Fibroblast of upper back skin (primary cell): ENCODE measurements at regions not wholly inside any gene's neighbourhood (a gene's known extent, or its start where the extent isn't known, plus 50 kb on each side); places are given as distances from the start of the nearest gene placed in this dataset.
A peak's percentile ranks its signal among the peaks of the same experiment; 100 is the strongest.
"Not testable (repeated sequence)": the region's sequence is repeated elsewhere in the genome, so short reads cannot be mapped to it uniquely, and the experiment has no call there.

Source experiments
- DNase-seq: peaks from one replicate; pipeline ENCODE4 v3.0.0-alpha.2; 2013

DNA sequence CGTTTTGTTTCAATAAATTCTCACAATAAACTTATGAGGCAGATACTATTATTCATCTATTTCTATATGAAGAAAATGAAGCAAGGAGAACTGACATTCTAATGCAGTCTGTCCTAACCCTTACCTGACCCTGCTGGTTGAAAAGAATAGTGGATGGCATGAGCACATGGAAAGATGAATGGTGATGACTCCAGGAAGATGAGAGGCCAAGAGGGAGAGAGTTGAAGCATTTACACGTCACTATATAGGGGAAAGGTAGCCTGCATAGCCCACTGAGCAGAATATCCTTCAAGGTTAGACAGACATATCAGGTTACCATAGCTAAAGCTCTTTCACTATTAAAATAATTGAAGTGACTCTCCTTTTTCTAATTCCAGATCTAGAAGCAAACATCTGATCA, 163.9 kb upstream of the CDK1 start:
- DNase-seq: no peak

DNA sequence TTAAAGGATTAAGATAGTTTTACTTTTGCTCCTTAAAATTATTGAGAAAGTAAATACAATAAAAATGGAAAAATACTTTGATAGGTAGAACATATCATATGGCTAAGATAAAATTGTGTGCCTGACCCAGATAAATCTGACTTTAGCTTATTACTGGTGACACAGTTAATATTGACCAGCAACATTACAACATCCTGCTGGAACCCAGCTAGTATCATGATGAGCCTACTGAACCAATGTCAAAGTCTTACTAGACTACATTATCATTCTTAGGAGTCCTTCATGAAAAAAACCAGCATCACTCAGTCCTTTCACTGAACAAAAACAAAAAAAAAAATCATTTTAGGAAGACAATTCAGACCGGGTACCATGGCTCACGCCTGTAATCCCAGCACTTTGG, 164.8 kb upstream of the CDK1 start:
- DNase-seq: no peak

DNA sequence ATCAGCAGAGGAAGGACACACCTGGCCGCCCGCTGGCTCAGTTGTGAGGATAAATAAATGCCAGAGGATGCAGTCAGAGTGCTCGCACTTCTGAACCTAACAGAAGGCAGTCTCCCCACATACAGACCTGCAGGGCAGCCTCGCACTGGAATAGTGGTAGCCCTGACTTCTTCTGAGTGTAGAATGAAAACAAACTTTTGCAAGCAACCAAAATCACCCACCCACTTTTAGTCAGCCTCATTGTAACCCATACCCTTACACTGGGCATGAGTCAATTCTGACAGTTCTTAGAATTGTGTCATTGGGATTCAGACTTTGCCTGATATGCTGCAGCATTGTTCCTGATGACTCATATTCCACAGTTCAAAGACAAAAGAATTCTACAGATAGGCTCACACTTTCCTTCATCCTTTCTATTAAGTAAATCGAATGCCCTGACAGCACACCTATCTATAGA, 167.0 kb upstream of the CDK1 start:
- DNase-seq: peak; percentile 74

DNA sequence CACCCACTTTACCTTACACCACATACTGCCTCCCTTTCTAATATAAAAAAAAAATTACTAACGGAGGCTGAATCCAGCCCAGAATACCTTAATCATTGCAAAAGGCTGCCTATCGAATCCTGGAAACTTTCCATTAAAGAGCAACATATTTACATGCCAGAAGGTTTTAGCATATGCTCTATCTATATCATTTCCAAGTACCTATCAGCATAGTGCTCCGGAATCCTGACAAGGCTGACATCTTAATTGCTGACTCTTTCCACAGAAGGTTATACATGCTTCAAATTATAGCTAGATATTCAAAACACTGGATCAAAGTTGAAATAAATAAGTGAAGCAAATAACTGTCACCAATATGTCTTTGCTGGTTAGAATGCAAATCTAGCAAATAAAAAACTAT, 170.9 kb upstream of the CDK1 start:
- DNase-seq: peak; percentile 7

DNA sequence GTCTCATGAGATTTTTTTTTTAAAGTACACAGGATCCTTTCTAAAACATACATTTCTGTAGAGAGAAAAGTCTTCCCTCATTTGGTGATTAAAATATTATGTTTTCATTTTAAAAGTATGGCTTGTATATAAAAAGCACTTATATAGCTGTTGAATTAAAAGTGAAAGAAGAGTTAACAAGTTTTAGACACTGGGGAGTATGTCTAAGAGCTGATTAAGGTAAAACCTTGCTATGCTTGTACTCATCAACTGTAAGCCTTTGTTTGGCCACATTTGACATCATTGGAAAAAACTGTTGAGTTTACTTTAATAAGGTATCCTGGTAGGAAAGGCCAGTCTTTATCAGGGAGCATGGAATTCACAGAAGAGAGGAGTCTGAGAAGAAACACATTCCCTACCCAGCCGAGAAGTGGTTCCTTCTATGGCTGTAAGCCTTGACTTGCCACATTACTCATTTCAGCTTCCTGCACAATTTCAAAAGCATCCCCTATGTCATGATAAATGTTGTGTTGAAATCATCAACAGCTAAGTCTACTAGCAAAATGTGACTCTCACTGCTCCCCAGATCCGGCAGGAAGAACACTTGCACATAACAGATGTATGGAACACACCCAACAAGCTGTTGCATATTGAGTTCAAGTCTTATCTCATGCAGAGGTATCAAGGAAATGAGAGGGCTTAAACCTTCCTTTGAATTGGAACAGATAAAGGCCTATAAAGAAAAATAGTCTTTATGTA, 171.8 kb upstream of the CDK1 start:
- peak; percentile 90 for DNase-seq

DNA sequence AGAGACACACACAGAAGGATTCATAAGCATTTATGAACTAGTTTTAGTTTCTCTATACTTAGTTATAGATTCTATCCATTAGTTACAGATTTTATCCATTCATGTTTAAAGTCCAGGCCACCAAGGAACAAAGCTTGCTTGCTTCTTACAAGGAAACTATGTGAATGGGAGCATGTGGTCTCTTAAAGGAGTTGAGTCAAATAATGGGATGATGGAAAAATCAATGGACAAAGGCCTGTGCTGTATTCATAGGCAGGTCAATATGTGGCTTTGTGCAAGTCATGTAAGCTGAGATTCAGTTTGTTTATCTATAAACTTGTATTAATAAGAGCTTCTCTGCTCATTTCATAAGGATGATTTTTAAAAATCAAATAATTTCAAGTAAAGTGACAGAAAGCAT, 172.8 kb upstream of the CDK1 start:
- DNase-seq: no peak

DNA sequence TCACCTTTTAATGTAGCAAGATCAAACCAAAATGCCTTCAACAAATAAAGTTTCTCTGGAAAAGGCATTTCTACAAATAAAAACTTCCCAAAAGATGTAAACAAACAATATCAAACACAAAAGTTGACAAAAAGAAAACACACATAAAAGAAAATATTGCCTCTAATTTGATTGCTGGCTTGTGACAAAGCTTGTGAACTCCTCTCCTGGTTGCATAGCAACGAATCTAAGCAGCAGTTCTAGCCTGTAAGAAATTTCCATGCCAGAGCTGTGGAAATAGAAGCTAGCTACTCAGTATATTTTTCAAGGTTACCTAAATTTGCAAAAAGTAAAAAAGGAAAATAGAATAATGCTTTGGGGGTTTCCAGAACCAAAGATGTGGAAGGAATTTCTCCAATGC, 173.9 kb upstream of the CDK1 start:
- no peak for DNase-seq

DNA sequence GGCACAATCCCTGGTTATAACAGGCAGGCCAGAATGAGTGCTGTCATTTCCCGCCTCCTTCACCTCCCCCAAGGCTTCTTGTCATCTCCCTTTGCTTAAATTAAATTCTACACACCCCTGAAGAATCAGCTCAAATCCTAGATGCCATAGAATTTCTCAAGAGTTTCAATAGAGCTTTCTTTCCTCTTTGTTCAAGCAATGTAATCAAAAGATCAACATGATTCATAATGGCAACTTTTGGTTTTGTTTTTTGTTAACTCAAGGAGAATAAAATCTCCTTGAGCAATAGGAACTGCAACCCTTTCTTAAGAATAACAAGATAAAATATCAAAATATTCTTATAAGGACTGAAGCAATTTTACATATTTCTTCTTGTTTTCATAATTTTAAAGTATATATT, 180.8 kb upstream of the CDK1 start:
- no peak for DNase-seq

DNA sequence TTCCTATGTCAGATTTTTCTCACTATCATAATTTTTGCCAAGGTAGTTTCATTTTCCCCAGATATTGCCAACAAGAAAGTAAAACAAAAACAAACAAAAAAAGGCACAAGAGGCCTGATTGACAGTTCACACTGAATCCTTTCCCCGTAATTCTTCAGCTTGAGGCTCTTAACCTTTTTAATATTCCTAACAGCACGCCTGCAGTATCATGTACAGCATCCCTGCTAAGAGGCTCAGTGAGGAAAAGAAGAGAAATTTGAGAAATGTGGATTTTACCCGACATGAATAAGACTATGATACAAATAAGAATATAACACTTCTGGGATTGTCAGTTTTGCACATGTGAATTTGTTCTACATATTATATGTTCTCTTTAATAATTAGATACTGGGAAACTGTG, 182.4 kb upstream of the CDK1 start:
- no peak for DNase-seq

DNA sequence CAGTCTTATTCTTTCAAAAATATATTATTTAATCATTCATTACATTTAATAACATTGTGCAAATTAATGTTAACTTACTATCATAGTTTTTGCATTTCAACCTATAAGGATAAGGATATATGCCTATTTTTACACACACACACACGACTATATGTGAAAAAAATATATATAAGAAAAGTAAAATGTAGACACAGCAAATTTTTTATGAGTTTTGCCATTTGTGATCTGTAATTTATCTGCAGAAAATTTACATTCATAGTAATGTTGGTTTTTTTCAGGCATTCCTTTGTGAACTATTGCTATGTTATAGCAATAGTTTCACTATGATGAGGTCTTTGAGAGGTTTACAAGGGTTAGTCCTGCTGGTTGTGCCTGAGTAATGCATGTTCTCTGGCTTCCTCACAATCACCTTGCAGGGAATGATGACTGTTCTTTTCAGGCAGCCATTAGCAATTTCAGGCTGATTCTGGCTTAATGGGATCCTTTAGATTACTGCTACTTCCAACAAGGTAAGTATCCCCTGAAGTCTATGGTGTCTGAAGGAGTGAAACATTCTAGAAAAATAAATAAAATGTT, 183.7 kb upstream of the CDK1 start:
- peak; percentile 16 for DNase-seq

DNA sequence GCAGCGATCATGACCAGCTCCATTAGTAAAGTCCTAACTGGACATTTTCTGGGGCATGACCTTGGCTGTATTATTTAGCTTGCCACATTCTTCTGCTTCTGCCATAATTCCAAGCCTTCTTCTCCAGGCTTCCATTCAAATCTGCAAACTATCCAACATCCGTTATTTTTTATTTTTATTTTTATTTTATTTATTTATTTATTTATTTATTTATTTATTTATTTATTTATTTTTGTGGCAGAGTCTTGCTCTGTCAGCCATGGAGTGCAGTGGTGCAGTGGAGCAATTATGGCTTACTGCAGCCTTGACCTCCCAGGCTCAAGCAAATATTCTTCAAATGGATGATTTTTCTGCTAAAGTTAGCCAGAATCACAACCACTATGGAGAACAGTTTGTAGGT, 187.2 kb upstream of the CDK1 start:
- DNase-seq: no peak

DNA sequence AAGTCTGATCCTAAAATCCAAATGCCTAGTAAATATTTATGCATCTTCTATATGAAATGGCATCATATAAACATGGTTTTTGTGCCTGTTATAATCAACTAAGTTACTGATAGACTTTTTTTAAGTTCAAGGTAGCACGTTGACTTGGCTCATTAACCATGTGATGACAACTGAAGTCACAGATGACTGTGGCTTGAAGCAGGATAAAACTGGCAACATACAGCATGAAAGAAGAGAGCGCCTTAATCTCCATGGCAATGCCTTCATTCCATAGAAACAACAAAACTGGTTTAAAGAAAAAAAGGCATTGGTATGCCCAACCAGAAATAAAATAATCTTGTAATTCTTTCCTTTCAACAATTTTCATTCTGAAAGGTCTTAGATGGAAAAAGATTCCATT, 188.9 kb upstream of the CDK1 start:
- no peak for DNase-seq

DNA sequence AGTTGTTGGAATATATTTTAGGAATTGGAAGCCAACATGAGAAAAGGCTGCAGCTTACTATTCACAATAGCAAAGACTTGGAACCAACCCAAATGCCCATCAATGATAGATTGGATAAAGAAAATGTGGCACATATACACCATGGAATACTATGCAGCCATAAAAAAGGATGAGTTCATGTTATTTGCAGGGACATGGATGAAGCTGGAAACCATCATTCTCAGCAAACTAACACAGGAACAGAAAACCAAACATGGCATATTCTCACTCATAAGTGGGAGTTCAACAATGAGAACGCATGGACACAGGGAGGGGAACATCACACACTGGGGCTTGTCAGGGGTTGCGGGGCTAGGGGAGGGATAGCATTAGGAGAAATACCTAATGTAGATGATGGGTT, 192.1 kb upstream of the ANK3 start:
- not testable (repeated sequence) for DNase-seq

DNA sequence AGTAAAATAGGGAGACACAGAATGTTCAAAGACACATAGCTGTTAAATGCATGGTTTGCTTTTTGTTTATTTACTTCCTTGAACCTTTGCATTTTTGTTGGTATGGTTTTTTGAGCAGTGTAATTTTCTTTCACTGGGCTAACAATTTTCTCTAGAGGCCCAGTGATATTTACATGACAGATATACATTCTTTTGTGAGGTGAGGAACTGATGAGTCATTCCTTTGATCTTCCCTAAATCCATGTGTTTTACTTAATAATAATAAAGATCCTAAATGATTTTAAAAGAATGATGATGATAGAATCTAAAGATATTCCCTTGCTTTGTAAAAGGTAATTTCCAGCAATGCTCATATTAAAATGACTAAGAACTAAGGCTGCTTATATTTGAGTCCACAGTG, 188.5 kb upstream of the ANK3 start:
- DNase-seq: peak; percentile 17

DNA sequence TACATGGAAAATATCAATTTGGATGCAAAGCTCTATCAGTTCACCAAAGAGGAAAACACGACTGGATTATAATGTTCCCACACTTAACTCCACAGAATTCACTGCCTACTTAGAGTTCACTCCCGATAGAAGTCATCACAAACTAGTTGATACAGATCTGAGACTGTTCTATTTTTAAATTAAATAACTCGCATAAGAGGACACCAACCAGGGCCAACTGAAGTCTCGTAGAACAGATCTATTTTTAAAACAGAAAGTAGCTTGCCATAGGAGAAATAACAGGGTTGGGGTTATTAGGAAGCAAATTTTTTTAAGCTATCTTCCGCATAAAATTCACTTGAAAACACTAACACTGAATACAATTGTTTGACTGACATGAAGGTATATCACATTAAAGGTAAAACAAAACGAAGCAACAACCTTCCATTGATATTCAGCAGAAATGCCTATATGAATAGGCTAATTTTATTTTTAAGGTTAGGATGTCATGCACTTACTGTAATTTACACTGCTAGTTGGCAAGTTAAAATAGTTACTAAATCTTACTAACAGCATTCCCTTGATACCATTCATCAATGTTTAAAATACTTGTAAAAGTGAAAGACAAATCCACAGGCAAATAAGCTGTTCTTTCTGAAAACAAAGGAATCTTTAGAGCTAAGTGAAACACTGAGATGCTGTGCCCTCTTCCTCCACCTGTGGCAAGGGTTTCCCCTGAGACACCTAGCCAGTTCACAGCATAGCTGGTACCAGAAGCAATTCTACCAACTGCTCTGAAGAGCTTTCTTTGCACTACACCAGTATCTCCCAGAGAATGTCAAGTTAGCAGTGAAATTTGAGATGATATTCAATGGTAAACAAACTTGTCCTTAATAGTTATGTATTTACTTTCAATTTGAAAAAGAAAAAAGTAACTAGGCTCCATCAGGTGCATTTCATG, 186.7 kb upstream of the ANK3 start:
- no peak for DNase-seq

DNA sequence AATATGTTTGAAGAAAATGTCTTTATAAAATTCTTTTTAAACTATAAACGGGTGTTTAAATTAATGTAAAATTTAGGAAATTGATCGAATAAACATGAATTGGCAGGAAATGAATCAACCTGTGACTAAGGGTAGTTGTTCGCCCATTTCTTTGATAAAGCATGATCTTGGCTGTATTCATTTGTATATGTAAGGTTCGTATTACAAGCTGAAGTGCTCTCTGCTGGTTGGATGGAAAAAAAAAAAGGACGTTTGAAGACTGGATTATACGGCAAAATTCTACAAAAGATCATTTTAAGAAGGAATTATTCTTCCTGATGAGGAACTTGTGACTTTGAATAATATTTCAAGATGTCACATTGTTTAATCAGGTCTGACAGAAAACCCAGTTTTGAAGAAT, 185.4 kb upstream of the ANK3 start:
- no peak for DNase-seq

DNA sequence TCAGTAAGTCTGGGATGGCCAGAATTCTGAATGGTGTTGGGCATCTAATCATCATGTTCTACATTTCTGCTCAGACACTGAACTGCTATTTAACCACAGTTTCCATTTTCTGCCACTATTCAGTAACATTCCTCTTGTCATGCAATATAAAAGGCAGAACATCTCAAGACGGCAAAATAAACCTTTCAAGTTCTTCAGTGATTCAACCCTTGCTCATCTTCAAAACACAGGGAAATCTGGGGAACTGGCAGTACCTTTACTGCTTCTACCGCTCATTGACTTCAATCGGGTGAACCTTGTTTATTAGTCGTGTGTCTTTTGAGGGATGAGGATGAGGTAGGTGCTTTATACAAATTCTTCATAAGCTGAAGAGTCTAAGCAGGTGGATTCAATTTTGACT, 184.7 kb upstream of the ANK3 start:
- no peak for DNase-seq

DNA sequence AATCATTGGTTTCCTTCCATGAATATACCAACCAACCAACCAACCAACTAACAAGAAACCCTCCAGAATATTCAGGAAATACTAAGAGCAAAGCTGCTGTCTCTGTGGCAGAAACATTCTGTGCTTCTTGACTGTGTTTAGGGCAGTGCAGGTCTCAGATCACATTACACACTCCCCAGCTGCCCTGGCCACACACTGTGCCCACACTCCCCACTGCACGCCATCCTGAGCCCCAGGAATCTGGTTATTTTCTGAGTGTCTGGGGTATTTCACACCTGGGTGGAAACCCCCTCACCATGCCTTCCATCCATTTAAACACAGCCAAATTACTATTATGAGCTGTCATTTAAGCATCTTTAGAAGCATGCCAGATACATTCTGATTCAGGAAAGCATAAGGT, 183.7 kb upstream of the ANK3 start:
- peak; percentile 12 for DNase-seq

DNA sequence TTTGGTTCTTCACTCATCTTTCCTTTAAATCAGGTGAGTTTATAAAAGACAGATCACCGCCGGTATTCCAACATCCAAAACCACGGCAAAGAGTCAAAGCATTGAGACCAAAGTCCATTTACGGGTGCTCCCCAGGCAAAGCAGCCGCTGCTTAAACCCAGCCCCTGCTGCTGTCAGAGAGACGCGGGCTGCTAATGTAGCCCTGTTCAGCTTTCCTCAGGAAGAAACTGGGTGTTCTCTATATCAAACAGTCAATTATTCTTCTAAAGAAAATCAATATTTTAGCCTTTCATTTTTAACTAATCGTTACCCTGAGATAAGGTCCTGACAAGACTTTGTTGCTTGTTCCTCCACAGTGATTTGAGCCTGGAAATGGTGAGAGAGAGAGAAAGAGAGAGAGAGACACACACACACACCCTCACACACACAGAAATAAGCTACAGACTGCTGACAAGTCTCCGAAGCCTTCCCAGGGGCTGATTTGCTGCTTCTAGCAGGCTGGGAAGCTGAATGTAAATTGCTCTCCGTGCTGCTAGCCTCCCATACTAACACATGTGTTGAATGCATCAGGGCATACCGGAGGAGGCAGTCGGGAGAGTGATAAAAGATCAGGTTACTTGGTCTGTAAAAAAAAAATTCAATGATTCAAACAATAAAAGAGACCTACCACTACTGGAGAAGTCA, 183.0 kb upstream of the ANK3 start:
- DNase-seq: peak; percentile 82

DNA sequence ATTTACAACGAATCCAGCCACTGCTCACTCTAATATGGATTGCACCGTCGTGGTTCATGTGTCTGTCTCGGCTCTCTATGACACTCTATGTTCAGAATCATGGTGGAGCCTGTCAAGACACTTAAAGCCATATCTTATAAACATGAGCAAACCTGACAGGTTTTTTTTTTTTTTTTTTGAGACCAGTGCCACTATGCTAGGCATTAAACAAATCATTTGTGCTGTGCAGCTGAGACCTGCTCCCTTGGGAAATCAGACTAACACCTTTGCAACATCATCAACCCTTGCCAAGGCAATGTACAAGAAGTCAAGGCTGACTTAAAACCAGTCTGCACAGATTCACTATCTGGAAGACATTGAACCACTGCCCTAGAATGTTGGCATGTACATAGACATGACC, 181.2 kb upstream of the ANK3 start:
- DNase-seq: no peak

DNA sequence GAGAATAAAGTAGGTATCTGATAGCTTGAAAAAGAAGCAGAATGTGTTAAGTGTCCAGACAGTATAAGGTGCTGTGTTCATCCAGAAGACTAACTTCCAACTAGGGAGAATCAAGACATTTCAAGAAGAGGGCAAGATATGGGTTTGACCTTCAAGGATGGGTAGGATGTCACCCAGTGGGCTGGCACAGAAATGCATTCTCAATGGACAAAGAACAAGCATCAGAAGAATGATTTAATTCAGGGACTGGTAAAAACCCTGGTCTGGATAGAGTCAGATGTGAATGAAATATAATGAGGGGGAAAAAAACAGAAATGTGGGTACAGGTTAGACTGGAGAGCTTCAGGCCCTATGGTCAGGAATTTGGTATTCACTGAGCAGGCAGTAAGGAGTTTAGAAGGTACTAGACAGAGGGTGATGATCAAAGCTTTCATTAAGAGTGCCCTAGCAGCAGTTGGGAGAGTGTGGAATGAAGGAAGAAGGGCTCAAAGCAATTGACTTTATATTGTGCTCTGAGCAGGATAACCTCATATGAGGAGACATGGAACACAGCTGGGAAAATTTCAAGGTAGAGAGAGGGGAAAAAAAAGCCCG, 180.7 kb upstream of the ANK3 start:
- DNase-seq: no peak

DNA sequence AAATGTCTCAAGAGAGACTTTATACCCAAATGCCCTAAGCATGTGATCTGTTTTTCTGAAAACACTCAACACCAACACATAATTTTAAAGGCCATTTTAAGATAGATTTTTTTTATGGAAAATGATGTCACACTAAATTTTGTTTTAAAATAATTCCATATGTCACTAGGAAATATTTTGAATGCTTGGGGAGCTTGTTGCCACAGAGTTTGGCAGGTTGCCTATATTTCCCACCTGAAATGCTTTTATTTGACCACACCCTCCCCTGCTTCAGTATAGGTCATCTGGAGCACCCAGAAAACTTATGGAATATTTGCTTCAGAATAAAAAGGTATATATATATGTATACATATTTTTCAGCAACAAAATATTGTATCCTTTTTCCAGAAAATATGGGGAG, 180.0 kb upstream of the ANK3 start:
- DNase-seq: peak; percentile 11

DNA sequence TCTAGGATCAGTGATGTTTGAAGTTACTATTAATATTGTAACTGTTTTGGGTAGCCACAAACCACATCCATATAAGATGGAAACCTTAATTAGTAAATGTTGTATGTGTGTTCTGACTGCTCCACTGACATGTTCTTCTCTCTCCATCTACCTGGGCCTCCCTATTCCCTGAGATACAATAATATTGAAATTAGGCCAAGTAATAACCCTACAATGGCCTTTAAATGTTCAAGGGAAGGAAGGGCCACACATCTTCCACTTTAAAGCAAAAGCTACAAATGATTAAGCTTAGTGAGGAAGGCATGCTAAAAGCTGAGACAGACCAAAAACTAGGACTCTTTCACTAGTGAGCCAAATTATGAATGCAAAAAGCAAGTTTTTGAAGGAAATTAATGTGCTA, 176.4 kb upstream of the ANK3 start:
- no peak for DNase-seq
